Peyer's patch (tissue), 4 donors: ENCODE measurements at regions not wholly inside any gene's neighbourhood (a gene's known extent, or its start where the extent isn't known, plus 50 kb on each side); places are given as distances from the start of the nearest gene placed in this dataset.

ENCODE experiments used
- DNase-seq, 3 donors: peaks; one replicate each; pipeline ENCODE4 v3.0.0-alpha.2; 2017 to 2019
- H3K27ac ChIP-seq, 4 donors: fragments of 200-600 bp; sonication (generic); one replicate each; pipeline ENCODE4 v1.5.1; 2016 to 2019
- H3K27me3 ChIP-seq, 2 donors: fragments of 200-600 bp; sonication (generic); one replicate each; pipeline ENCODE4 v1.5.1; 2019
- H3K36me3 ChIP-seq, 3 donors: fragments of 200-600 bp; sonication (generic); one replicate each; pipeline ENCODE4 v1.5.1; 2016 to 2019
- H3K4me1 ChIP-seq, 4 donors: fragments of 200-600 bp; sonication (generic); one replicate each; pipeline ENCODE4 v1.5.1; 2016 to 2019
- H3K4me3 ChIP-seq, 4 donors: fragments of 200-600 bp; sonication (generic); 1 replicate in 3 of 4; 2 replicates in 1 of 4; pipeline ENCODE4 v1.5.1; 2016 to 2019; ENCODE audit warnings: mild to moderate bottlenecking in 1 of 4
- H3K9me3 ChIP-seq, 4 donors: fragments of 200-600 bp; sonication (generic); one replicate each; pipeline ENCODE4 v1.5.1; 2016 to 2019; ENCODE audit warnings: mild to moderate bottlenecking in 1 of 4
- CTCF ChIP-seq, 6 experiments: fragments of 450-650 bp in 4 of 6; fragments of 200-600 bp in 2 of 6; sonication (generic) in 1 of 6; IDR thresholded peaks; one replicate each; pipeline ENCODE4 v1.5.1; 2017 to 2019; ENCODE audit warnings: antibody characterized with exemption in 6 of 6, mild to moderate bottlenecking in 3 of 6, moderate library complexity in 1 of 6
- POLR2A ChIP-seq, 2 donors: fragments of 450-650 bp; IDR thresholded peaks; one replicate each; pipeline ENCODE4 v1.5.1; 2017; ENCODE audit warnings: antibody characterized with exemption in 2 of 2, mild to moderate bottlenecking in 2 of 2, moderate library complexity in 2 of 2

GRCh38 chr4:53788011-53788410 is 196.7 kb upstream of the LNX1 start:
- no peaks in the 10 kb centered on the region for H3K4me1 ChIP-seq
- H3K27me3 ChIP-seq, result no peaks in the 10 kb centered on the region
- no peaks in the 10 kb centered on the region for H3K9me3 ChIP-seq
- no peaks in the 10 kb centered on the region for H3K36me3 ChIP-seq
- no peak for DNase-seq
- peak overlapping the region in 1 of 4 donors; percentile 59 for H3K27ac ChIP-seq
- TF ChIP-seq CTCF (IDR thresholded peaks at IDR 0.05), result no peak
- TF ChIP-seq POLR2A (IDR thresholded peaks at IDR 0.05), result no peak
- no peak overlapping the region for H3K4me3 ChIP-seq

GRCh38 chr4:53786632-53787031 is 195.3 kb upstream of the LNX1 start:
- no peak for DNase-seq
- H3K4me3 ChIP-seq, result no peak overlapping the region
- no peaks in the 10 kb centered on the region for H3K4me1 ChIP-seq
- TF ChIP-seq CTCF (IDR thresholded peaks at IDR 0.05) (no peak), POLR2A (IDR thresholded peaks at IDR 0.05) (no peak)
- no peaks in the 10 kb centered on the region for H3K9me3 ChIP-seq
- H3K36me3 ChIP-seq, result no peaks in the 10 kb centered on the region
- H3K27ac ChIP-seq, result peak overlapping the region in 2 of 4 donors; percentile 41 to 59
- no peaks in the 10 kb centered on the region for H3K27me3 ChIP-seq

- no peak for TF ChIP-seq POLR2A (IDR thresholded peaks at IDR 0.05)
- no peak for TF ChIP-seq CTCF (IDR thresholded peaks at IDR 0.05)
- H3K36me3 ChIP-seq, result no peaks in the 10 kb centered on the region
- H3K4me1 ChIP-seq, result no peaks in the 10 kb centered on the region
- H3K27me3 ChIP-seq, result no peaks in the 10 kb centered on the region
- H3K27ac ChIP-seq, result peak overlapping the region in 2 of 4 donors; percentile 13 to 44
- DNase-seq, result no peak
- no peaks in the 10 kb centered on the region for H3K9me3 ChIP-seq
- no peak overlapping the region for H3K4me3 ChIP-seq
Observed at GRCh38 chr4:53785996-53786395, 194.7 kb upstream of the LNX1 start.

GRCh38 chr4:53784112-53784511 is 192.8 kb upstream of the LNX1 start:
- no peak overlapping the region for H3K27ac ChIP-seq
- TF ChIP-seq CTCF (IDR thresholded peaks at IDR 0.05) (no peak), POLR2A (IDR thresholded peaks at IDR 0.05) (no peak)
- no peak for DNase-seq

GRCh38 chr4:53783208-53783859 is 192.0 kb upstream of the LNX1 start:
- Histone ChIP-seq H3K4me3 (no peak overlapping the region), H3K27me3 (no peaks in the 10 kb centered on the region), H3K36me3 (no peaks in the 10 kb centered on the region), H3K9me3 (no peaks in the 10 kb centered on the region), H3K27ac (no peak overlapping the region), H3K4me1 (no peaks in the 10 kb centered on the region)
- no peak for TF ChIP-seq CTCF (IDR thresholded peaks at IDR 0.05)
- no peak for TF ChIP-seq POLR2A (IDR thresholded peaks at IDR 0.05)
- DNase-seq, result no peak

More at GRCh38 chr4:53784112-53784511, 192.8 kb upstream of the LNX1 start:
- Histone ChIP-seq H3K36me3 (no peaks in the 10 kb centered on the region), H3K4me1 (no peaks in the 10 kb centered on the region), H3K27me3 (no peaks in the 10 kb centered on the region), H3K4me3 (no peak overlapping the region), H3K9me3 (no peaks in the 10 kb centered on the region)

GRCh38 chr4:53782458-53782845 is 191.2 kb upstream of the LNX1 start:
- Histone ChIP-seq H3K27ac (peak overlapping the region in 2 of 4 donors; percentile 25 to 47), H3K36me3 (no peaks in the 10 kb centered on the region)
- TF ChIP-seq POLR2A (IDR thresholded peaks at IDR 0.05) (no peak), CTCF (IDR thresholded peaks at IDR 0.05) (no peak)

More at GRCh38 chr4:53782458-53782845, 191.2 kb upstream of the LNX1 start:
- DNase-seq, result no peak
- Histone ChIP-seq H3K27me3 (no peaks in the 10 kb centered on the region), H3K9me3 (no peaks in the 10 kb centered on the region), H3K4me1 (no peaks in the 10 kb centered on the region), H3K4me3 (no peak overlapping the region)
